IMR-90 (cell line): ENCODE measurements at regions not wholly inside any gene's neighbourhood (a gene's known extent, or its start where the extent isn't known, plus 50 kb on each side); places are given as distances from the start of the nearest gene placed in this dataset.

Experiments
- ATAC-seq: fragments of 200-7000 bp; cut with Tn5 transposase; 2 replicates; pipeline ENCODE4 v1.9.1; 2020; ENCODE audit warnings: low read depth, mild to moderate bottlenecking, moderate library complexity
- BruUV-seq: library from RNA; stranded (reverse); fragments of 400-500 nt; replicated peaks from 2 replicates; lab custom pipeline; 2021; lab: Mats Ljungman, UMichigan
- CTCF ChIA-PET: fragments of 300-600 bp; formaldehyde crosslinking; extraction: SDS; loops from one replicate; lab custom pipeline; 2021; ENCODE audit warnings: antibody characterized with exemption; lab: Yijun Ruan, JAX
- POLR2A ChIA-PET: fragments of 300-600 bp; sonication (Branson Sonifier 250); formaldehyde crosslinking; loops from one replicate; lab custom pipeline; 2022; ENCODE audit warnings: antibody characterized with exemption; ENCODE audit not compliant: unreplicated experiment; lab: Charles Lee
- DNase-seq: peaks from one replicate; pipeline ENCODE4 v3.0.0; 2013
- H2AFZ ChIP-seq: replicated peaks from 2 replicates; pipeline ENCODE3; 2013; ENCODE audit warnings: low read length, mild to moderate bottlenecking; ENCODE audit not compliant: poor library complexity
- H2AK5ac ChIP-seq: 2 replicates; pipeline ENCODE4 v1.6.1; 2013; ENCODE audit warnings: low read depth, low read length, inconsistent platforms
- H2AK9ac ChIP-seq: replicated peaks from 2 replicates; pipeline ENCODE3; 2013; ENCODE audit warnings: mild to moderate bottlenecking, low read depth, low read length, moderate library complexity; ENCODE audit not compliant: poor library complexity
- H2BK120ac ChIP-seq: 2 replicates; pipeline ENCODE4 v1.6.1; 2013; ENCODE audit warnings: low read depth, low read length, inconsistent platforms
- H2BK15ac ChIP-seq: 3 replicates; pipeline ENCODE4 v1.6.1; 2013; ENCODE audit warnings: low read depth, low read length, inconsistent platforms
- H2BK20ac ChIP-seq: 2 replicates; pipeline ENCODE4 v1.6.1; 2013; ENCODE audit warnings: low read depth, mild to moderate bottlenecking, inconsistent platforms, low read length, moderate library complexity
- H2BK5ac ChIP-seq: 2 replicates; pipeline ENCODE4 v1.6.1; 2013; ENCODE audit warnings: mild to moderate bottlenecking, low read depth, low read length, inconsistent platforms; ENCODE audit not compliant: poor library complexity, severe bottlenecking
- H3K14ac ChIP-seq: replicated peaks from 2 replicates; pipeline ENCODE4 v1.6.1; 2013; ENCODE audit warnings: low read depth, low read length, inconsistent platforms
- H3K18ac ChIP-seq: 2 replicates; pipeline ENCODE4 v1.6.1; 2013; ENCODE audit warnings: low read depth, low read length, control low read depth
- H3K23ac ChIP-seq: 2 replicates; pipeline ENCODE4 v1.6.1; 2013; ENCODE audit warnings: low read depth, low read length, inconsistent platforms
- H3K27ac ChIP-seq: 2 replicates; pipeline ENCODE4 v1.5.1; 2013; ENCODE audit warnings: mild to moderate bottlenecking, control low read depth, low read length; ENCODE audit not compliant: insufficient read depth
- H3K27me3 ChIP-seq: 2 replicates; pipeline ENCODE4 v1.6.1; 2013; ENCODE audit warnings: low read length; ENCODE audit not compliant: control insufficient read depth, insufficient read depth
- H3K36me3 ChIP-seq: 2 replicates; pipeline ENCODE4 v1.6.1; 2013; ENCODE audit warnings: low read length, mixed read lengths; ENCODE audit not compliant: control insufficient read depth, insufficient read depth
- H3K4ac ChIP-seq: 2 replicates; pipeline ENCODE4 v1.6.1; 2013; ENCODE audit warnings: low read depth, low read length, inconsistent platforms
- H3K4me1 ChIP-seq: 2 replicates; pipeline ENCODE4 v1.6.1; 2013; ENCODE audit warnings: low read length, mixed read lengths; ENCODE audit not compliant: control insufficient read depth, insufficient read depth
- H3K4me2 ChIP-seq: 2 replicates; pipeline ENCODE4 v1.6.1; 2013; ENCODE audit warnings: low read depth, mild to moderate bottlenecking, control low read depth, low read length, moderate library complexity
- H3K4me3 ChIP-seq: 2 replicates; pipeline ENCODE4 v1.5.1; 2013; ENCODE audit warnings: low read depth, mild to moderate bottlenecking, control low read depth, low read length, moderate library complexity; ENCODE audit not compliant: insufficient read depth
- H3K56ac ChIP-seq: 2 replicates; pipeline ENCODE4 v1.6.1; 2013; ENCODE audit warnings: low read length, inconsistent platforms; ENCODE audit not compliant: insufficient read depth; ENCODE audit errors: extremely low read depth
- H3K79me1 ChIP-seq, 2 experiments: 2 replicates each; pipeline ENCODE4 v1.6.1; 2013; ENCODE audit warnings: low read length in 2 of 2, inconsistent platforms in 1 of 2, low read depth in 1 of 2
- H3K9ac ChIP-seq: 2 replicates; pipeline ENCODE4 v1.6.1; 2013; ENCODE audit warnings: low read depth, low read length, control low read depth
- H3K9me1 ChIP-seq: 2 replicates; pipeline ENCODE4 v1.6.1; 2013; ENCODE audit warnings: low read length, inconsistent platforms; ENCODE audit not compliant: insufficient read depth
- H3K9me3 ChIP-seq: 2 replicates; pipeline ENCODE4 v1.6.1; 2013; ENCODE audit warnings: low read length; ENCODE audit not compliant: control insufficient read depth, insufficient read depth
- H4K20me1 ChIP-seq: 2 replicates; pipeline ENCODE4 v1.6.1; 2013; ENCODE audit warnings: low read length, inconsistent platforms; ENCODE audit not compliant: insufficient read depth
- H4K5ac ChIP-seq: 2 replicates; pipeline ENCODE4 v1.6.1; 2013; ENCODE audit warnings: mild to moderate bottlenecking, low read depth, low read length, control low read depth
- H4K8ac ChIP-seq, 2 experiments: 2 replicates each; pipeline ENCODE4 v1.6.1; 2013; ENCODE audit warnings: low read depth in 2 of 2, low read length in 2 of 2, control low read depth in 1 of 2, inconsistent platforms in 1 of 2
- H4K91ac ChIP-seq: 2 replicates; pipeline ENCODE4 v1.6.1; 2013; ENCODE audit warnings: low read depth, low read length, inconsistent platforms; ENCODE audit not compliant: insufficient read depth
- BHLHE40 ChIP-seq: fragments of 150-350 bp; IDR thresholded peaks from 2 replicates; pipeline ENCODE4 v1.6.1; 2016; ENCODE audit warnings: mild to moderate bottlenecking, low read depth, low read length
- CEBPB ChIP-seq: IDR thresholded peaks from 2 replicates; pipeline ENCODE4 v1.6.1; 2012; ENCODE audit warnings: low read depth, low read length, improper control_type of control experiment
- CHD1 ChIP-seq: IDR thresholded peaks from 2 replicates; pipeline ENCODE4 v1.6.1; 2012; ENCODE audit warnings: low read depth, low read length, improper control_type of control experiment
- FOS ChIP-seq: fragments of 150-350 bp; IDR thresholded peaks from 2 replicates; pipeline ENCODE4 v1.6.1; 2016; ENCODE audit warnings: low read depth, low read length
- MAFK ChIP-seq: IDR thresholded peaks from 2 replicates; pipeline ENCODE4 v1.6.1; 2012; ENCODE audit warnings: low read depth, low read length, improper control_type of control experiment
- MAZ ChIP-seq: IDR thresholded peaks from 2 replicates; pipeline ENCODE4 v1.6.1; 2012; ENCODE audit warnings: low read depth, mild to moderate bottlenecking, low read length, improper control_type of control experiment, moderate library complexity, borderline replicate concordance
- MXI1 ChIP-seq: IDR thresholded peaks from 2 replicates; pipeline ENCODE4 v1.6.1; 2012; ENCODE audit warnings: low read depth, mild to moderate bottlenecking, low read length, moderate library complexity, borderline replicate concordance
- NFE2L2 ChIP-seq: fragments of 150-350 bp; IDR thresholded peaks from 2 replicates; pipeline ENCODE4 v1.6.1; 2016; ENCODE audit warnings: low read depth, mild to moderate bottlenecking, low read length
- POLR2A ChIP-seq: IDR thresholded peaks from 2 replicates; pipeline ENCODE4 v1.6.1; 2012; ENCODE audit warnings: mild to moderate bottlenecking, low read depth, low read length
- RAD21 ChIP-seq: IDR thresholded peaks from 2 replicates; pipeline ENCODE4 v1.6.1; 2012; ENCODE audit warnings: low read length, improper control_type of control experiment
- RCOR1 ChIP-seq: IDR thresholded peaks from 2 replicates; pipeline ENCODE4 v1.6.1; 2012; ENCODE audit warnings: mild to moderate bottlenecking, low read length, improper control_type of control experiment; ENCODE audit not compliant: insufficient replicate concordance
- RFX5 ChIP-seq: IDR thresholded peaks from 2 replicates; pipeline ENCODE4 v1.8.0; 2012; ENCODE audit warnings: low read depth, mild to moderate bottlenecking, low read length, moderate library complexity
- SMC3 ChIP-seq: fragments of 150-350 bp; IDR thresholded peaks from 2 replicates; pipeline ENCODE4 v1.6.1; 2016; ENCODE audit warnings: low read depth, mild to moderate bottlenecking, antibody characterized with exemption, low read length, moderate library complexity
- WGBS, 2 experiments: methylation state at CpG; one replicate each; pipeline versions ENCODE4 v1.1.5 to v1.1.7; 2013; ENCODE audit warnings: missing lambda C conversion rate in 2 of 2; ENCODE audit not compliant: insufficient read length in 1 of 2; ENCODE audit errors: extremely low coverage in 2 of 2; 5-methylcytosine and 5-hydroxymethylcytosine counted together
- dilution Hi-C: fragments of 300-500 bp; cut with HindIII; formaldehyde crosslinking; loops from one replicate; pipeline ENCODE4 v1.14.3; 2018; ENCODE audit warnings: low sequenced_read_pairs; ENCODE audit not compliant: unreplicated experiment
- in situ Hi-C: fragments of 300-500 bp; cut with MboI; formaldehyde crosslinking; loops from 3 replicates; pipeline ENCODE4 v1.14.3; 2019; ENCODE audit warnings: low sequenced_read_pairs, inconsistent platforms, mixed read lengths
- intact Hi-C: fragments of 100-400 bp; cut with micrococcal nuclease; formaldehyde crosslinking; loops from 2 replicates; pipeline ENCODE4 v1.10.0; 2022
- TF ChIP-seq, protein P1 (sequence below): fragments of 150-350 bp; IDR thresholded peaks from 2 replicates; pipeline ENCODE4 v1.6.1; 2016; ENCODE audit warnings: low read depth, mild to moderate bottlenecking, low read length, moderate library complexity, borderline replicate concordance
- TF ChIP-seq, protein P2 (sequence below): conservative IDR thresholded peaks from 2 replicates; pipeline ENCODE4 v1.5.1; 2012; ENCODE audit warnings: mild to moderate bottlenecking, low read depth, low read length, improper control_type of control experiment
- TF ChIP-seq, protein P3 (sequence below): fragments of 150-350 bp; IDR thresholded peaks from 2 replicates; pipeline ENCODE4 v1.6.1; 2017; ENCODE audit warnings: mild to moderate bottlenecking, antibody characterized with exemption, low read length, low read depth

DNA sequence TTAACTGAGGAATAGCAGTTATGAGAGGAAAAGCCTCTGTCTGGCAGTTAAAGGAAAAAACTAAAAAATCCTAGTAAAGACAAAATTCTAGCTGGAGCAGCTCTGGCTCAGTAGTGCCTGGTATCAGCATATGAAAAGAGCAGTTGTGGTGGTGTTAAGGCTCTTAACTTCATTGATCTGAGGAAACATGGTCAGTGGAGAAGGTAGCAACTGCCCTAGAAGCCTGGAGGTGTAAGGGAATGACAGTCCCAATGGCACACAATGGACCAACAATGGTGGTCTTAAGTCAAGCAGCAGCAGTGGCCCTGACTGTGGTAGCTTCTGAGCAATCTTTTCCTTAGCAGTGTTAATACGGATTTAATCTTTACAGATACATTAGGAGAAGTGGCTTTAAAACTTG lies 189.6 kb upstream of the POF1B start:
- Histone ChIP-seq H3K4ac (no peak overlapping the region), H3K56ac (no peak overlapping the region), H2AK5ac (no peak overlapping the region), H3K14ac (no peak overlapping the region), H2BK20ac (no peak overlapping the region), H2AK9ac (no peak overlapping the region), H3K4me2 (no peak overlapping the region), H3K79me1 (no peaks in the 10 kb centered on the region), H4K5ac (no peak overlapping the region), H3K36me3 (no peaks in the 10 kb centered on the region), H2AFZ (no peak overlapping the region), H2BK120ac (no peak overlapping the region), H4K20me1 (no peaks in the 10 kb centered on the region), H3K4me1 (no peaks in the 10 kb centered on the region), H4K91ac (no peak overlapping the region), H3K9me3 (no peaks in the 10 kb centered on the region), H2BK5ac (no peak overlapping the region), H3K9ac (no peak overlapping the region), H3K9me1 (no peaks in the 10 kb centered on the region), H3K23ac (no peak overlapping the region), H2BK15ac (no peak overlapping the region), H3K27ac (no peak overlapping the region), H3K27me3 (no peaks in the 10 kb centered on the region), H3K4me3 (no peak overlapping the region), H3K18ac (no peak overlapping the region), H4K8ac (no peak overlapping the region)
- ATAC-seq = no peak
- TF ChIP-seq, protein P1, sequence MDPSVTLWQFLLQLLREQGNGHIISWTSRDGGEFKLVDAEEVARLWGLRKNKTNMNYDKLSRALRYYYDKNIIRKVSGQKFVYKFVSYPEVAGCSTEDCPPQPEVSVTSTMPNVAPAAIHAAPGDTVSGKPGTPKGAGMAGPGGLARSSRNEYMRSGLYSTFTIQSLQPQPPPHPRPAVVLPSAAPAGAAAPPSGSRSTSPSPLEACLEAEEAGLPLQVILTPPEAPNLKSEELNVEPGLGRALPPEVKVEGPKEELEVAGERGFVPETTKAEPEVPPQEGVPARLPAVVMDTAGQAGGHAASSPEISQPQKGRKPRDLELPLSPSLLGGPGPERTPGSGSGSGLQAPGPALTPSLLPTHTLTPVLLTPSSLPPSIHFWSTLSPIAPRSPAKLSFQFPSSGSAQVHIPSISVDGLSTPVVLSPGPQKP = no peak
- no peak for TF ChIP-seq RCOR1
- TF ChIP-seq, protein P2, sequence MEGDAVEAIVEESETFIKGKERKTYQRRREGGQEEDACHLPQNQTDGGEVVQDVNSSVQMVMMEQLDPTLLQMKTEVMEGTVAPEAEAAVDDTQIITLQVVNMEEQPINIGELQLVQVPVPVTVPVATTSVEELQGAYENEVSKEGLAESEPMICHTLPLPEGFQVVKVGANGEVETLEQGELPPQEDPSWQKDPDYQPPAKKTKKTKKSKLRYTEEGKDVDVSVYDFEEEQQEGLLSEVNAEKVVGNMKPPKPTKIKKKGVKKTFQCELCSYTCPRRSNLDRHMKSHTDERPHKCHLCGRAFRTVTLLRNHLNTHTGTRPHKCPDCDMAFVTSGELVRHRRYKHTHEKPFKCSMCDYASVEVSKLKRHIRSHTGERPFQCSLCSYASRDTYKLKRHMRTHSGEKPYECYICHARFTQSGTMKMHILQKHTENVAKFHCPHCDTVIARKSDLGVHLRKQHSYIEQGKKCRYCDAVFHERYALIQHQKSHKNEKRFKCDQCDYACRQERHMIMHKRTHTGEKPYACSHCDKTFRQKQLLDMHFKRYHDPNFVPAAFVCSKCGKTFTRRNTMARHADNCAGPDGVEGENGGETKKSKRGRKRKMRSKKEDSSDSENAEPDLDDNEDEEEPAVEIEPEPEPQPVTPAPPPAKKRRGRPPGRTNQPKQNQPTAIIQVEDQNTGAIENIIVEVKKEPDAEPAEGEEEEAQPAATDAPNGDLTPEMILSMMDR = no peak
- no peak for TF ChIP-seq RAD21
- TF ChIP-seq BHLHE40 = no peak
- TF ChIP-seq FOS = no peak
- no peak for TF ChIP-seq NFE2L2
- no peak for TF ChIP-seq CEBPB
- no peak for TF ChIP-seq CHD1
- TF ChIP-seq, protein P3, sequence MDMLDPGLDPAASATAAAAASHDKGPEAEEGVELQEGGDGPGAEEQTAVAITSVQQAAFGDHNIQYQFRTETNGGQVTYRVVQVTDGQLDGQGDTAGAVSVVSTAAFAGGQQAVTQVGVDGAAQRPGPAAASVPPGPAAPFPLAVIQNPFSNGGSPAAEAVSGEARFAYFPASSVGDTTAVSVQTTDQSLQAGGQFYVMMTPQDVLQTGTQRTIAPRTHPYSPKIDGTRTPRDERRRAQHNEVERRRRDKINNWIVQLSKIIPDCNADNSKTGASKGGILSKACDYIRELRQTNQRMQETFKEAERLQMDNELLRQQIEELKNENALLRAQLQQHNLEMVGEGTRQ = no peak
- no peak for TF ChIP-seq RFX5
- no peak for TF ChIP-seq MAFK
- no peak for TF ChIP-seq SMC3
- no peak for TF ChIP-seq MAZ
- TF ChIP-seq MXI1 = no peak
- TF ChIP-seq POLR2A = no peak
- dilution Hi-C loops = no loop called here
- CTCF ChIA-PET = no interaction called here
- intact Hi-C loops = no loop called here
- no peak for DNase-seq
- POLR2A ChIA-PET = no interaction called here
- in situ Hi-C loops = no loop called here
- no TSS peak for BruUV-seq
- WGBS, 2 experiments = no CpG with 5 or more reads among the region's 1 CpG
